Testis (tissue), 2 donors: ENCODE measurements at regions not wholly inside any gene's neighbourhood (a gene's known extent, or its start where the extent isn't known, plus 50 kb on each side); places are given as distances from the start of the nearest gene placed in this dataset.

Source experiments
- POLR2A ChIP-seq: fragments of 450-650 bp; IDR thresholded peaks from one replicate; pipeline ENCODE4 v1.6.1; 2017; ENCODE audit warnings: antibody characterized with exemption, mild to moderate bottlenecking, moderate library complexity
- TF ChIP-seq, protein P1 (sequence below), 3 experiments: fragments of 450-650 bp in 2 of 3; fragments of 200-600 bp in 1 of 3; sonication (generic) in 1 of 3; IDR thresholded peaks; one replicate each; pipeline ENCODE4 v1.5.1; 2016 to 2019; ENCODE audit warnings: antibody characterized with exemption in 3 of 3, mild to moderate bottlenecking in 2 of 3, moderate library complexity in 1 of 3

GRCh38 chr18:57211412-57211750, 64.5 kb downstream of the BOD1L2 start:
- TF ChIP-seq, protein P1, sequence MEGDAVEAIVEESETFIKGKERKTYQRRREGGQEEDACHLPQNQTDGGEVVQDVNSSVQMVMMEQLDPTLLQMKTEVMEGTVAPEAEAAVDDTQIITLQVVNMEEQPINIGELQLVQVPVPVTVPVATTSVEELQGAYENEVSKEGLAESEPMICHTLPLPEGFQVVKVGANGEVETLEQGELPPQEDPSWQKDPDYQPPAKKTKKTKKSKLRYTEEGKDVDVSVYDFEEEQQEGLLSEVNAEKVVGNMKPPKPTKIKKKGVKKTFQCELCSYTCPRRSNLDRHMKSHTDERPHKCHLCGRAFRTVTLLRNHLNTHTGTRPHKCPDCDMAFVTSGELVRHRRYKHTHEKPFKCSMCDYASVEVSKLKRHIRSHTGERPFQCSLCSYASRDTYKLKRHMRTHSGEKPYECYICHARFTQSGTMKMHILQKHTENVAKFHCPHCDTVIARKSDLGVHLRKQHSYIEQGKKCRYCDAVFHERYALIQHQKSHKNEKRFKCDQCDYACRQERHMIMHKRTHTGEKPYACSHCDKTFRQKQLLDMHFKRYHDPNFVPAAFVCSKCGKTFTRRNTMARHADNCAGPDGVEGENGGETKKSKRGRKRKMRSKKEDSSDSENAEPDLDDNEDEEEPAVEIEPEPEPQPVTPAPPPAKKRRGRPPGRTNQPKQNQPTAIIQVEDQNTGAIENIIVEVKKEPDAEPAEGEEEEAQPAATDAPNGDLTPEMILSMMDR (IDR thresholded peaks at IDR 0.05) = no peak
- no peak for TF ChIP-seq POLR2A
